ENCODE measurements at regions not wholly inside any gene's neighbourhood (a gene's known extent, or its start where the extent isn't known, plus 50 kb on each side); places are given as distances from the start of the nearest gene placed in this dataset.

DNA sequence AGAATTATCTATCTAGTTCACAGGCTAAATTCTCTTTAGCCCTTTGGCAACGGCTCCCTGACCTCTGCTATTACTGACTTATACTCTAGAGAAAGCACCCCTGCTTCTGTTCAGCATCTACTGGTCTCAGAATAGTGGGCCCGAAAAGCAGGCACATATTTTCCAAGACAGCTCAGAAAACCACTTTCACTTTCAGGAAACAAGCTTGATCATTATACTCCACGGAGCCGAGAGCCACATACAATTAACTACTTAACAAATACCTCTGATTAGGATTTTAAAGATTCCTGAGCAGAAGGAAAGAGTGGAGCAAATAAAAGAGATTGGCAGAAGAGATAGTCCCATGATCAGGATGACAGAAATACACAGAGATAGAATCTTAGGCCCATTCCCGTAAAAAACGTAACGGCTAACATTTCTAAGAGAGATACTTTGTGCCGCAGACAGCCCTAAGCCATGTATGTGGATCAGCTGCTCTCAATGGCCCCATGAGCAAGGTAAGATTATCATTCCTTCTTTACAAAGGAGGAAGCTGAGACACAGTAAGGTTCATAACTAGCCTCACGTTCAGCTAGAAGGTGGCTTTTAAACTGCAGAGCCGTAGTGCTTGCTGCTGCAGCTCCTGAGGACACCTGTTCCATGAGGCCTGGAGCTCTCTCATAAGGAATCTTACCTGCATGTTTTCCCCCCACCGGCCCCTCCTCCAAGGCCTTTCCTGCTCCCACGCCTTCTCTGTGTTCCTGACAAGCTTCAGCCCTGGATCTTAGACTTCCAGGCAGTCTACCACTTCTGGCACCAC is 227.2 kb downstream of the FOXO1 start:
- no peaks in the 10 kb centered on the region for H3K36me3 Mint-ChIP-seq (ENCODE audit: low read depth)
- H3K4me3 Mint-ChIP-seq, result peak overlapping the region; percentile 39
- CTCF ChIA-PET, result interaction anchor here (1.1 to 1.5 kb wide), 3 partner anchors 9 to 233 kb away, joined by 3 to 6 read pairs (median 3); no protein-coding TSS in a partner anchor
- ATAC-seq (ENCODE audit: low read depth) (peak; percentile 78), DNase-seq (no peak)
- intact Hi-C loops (cut with micrococcal nuclease), result loop anchor here (10.0 kb wide), 1 partner anchor 336 kb away; the partner anchor contains the start of gene MRPS31
- H3K9me3 Mint-ChIP-seq, result no peaks in the 10 kb centered on the region
- H3K27ac Mint-ChIP-seq, result peak overlapping the region; percentile 81
- peaks cover 83% of the 10 kb centered on the region for H3K4me1 Mint-ChIP-seq
- TF ChIP-seq, protein P1, sequence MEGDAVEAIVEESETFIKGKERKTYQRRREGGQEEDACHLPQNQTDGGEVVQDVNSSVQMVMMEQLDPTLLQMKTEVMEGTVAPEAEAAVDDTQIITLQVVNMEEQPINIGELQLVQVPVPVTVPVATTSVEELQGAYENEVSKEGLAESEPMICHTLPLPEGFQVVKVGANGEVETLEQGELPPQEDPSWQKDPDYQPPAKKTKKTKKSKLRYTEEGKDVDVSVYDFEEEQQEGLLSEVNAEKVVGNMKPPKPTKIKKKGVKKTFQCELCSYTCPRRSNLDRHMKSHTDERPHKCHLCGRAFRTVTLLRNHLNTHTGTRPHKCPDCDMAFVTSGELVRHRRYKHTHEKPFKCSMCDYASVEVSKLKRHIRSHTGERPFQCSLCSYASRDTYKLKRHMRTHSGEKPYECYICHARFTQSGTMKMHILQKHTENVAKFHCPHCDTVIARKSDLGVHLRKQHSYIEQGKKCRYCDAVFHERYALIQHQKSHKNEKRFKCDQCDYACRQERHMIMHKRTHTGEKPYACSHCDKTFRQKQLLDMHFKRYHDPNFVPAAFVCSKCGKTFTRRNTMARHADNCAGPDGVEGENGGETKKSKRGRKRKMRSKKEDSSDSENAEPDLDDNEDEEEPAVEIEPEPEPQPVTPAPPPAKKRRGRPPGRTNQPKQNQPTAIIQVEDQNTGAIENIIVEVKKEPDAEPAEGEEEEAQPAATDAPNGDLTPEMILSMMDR (IDR thresholded peaks at IDR 0.05), result no peak
- POLR2A ChIA-PET, result interaction anchor here (0.6 to 1.4 kb wide), 8 partner anchors 10 to 1621 kb away, joined by 3 to 8 read pairs (median 3); no protein-coding TSS in a partner anchor
- H3K27me3 Mint-ChIP-seq, result no peaks in the 10 kb centered on the region

DNA sequence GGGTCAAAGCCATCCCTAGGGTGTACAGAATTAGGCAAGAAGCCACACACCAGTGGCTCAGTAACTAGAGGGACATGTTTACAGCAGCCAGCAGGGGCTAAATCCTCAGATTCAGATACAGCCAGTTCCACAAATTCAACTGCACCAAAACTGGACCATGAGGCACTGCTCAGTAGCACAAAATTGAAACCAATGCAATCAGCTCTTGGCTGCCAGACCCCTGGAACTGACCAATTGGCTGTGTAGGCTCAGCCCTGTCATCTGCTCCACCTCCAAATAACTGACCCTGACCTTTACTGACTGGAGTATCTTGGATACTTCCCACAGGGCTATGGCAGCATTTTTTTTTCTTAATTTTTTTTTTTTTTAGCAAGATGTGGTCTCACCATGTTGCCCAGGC is 226.5 kb downstream of the FOXO1 start:
- ATAC-seq (ENCODE audit: low read depth), result peak; percentile 23
- Mint-ChIP-seq H3K4me1 (peaks cover 82% of the 10 kb centered on the region), H3K4me3 (peak overlapping the region; percentile 11), H3K27ac (peak overlapping the region; percentile 81), H3K9me3 (no peaks in the 10 kb centered on the region), H3K36me3 (ENCODE audit: low read depth) (no peaks in the 10 kb centered on the region), H3K27me3 (no peaks in the 10 kb centered on the region)
- CTCF ChIA-PET, result interaction anchor here (1.2 to 1.5 kb wide), 2 partner anchors 228 to 233 kb away, joined by 3 to 6 read pairs; no protein-coding TSS in a partner anchor
- POLR2A ChIA-PET, result interaction anchor here (0.6 to 1.4 kb wide), 7 partner anchors 9 to 1620 kb away, joined by 3 to 8 read pairs (median 3); no protein-coding TSS in a partner anchor
- no peak for DNase-seq
- TF ChIP-seq, protein P1 (IDR thresholded peaks at IDR 0.05), result no peak
- intact Hi-C loops (cut with micrococcal nuclease), result loop anchor here (10.0 kb wide), 2 partner anchors 335 to 875 kb away; partner anchors contain the start of genes MRPS31 and NAA16

DNA sequence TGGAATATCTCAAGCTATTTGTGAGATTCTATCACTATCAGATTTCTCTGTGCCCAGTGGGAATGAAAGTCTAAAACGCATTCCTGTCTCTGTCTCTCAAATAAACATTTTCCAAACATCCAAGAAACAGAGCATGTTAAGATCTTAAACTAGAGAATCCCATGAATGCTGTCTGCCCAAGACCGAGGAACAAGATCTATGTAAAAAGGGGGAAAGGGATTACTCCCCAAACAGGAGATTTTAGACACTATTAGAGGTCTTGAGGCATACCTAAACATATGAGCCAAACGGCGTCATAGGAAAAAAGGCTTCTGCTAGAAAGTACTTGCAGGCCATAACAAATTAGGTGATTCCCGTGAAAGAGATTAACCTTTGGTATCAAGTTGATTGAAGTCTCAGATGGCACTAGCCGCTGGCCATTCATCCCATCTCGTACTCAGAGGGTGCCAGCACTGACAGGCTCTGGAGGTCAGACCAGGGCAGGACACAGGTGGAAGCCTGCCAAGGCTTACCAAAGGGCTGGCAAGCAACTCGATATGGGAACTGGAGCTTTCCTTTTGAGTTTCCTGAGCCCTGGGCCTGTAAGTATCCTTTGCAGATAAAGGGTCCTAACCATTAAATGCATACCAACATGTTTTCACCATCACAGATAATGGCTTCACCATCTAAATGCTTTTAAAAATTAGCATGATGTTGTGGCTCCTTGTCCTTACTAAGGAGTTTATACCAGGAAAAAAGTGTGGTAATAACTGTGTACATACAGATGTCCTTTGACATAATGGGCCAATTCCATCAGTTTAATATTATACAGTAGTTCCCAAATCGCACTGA is 225.2 kb downstream of the FOXO1 start:
- no peak for DNase-seq
- Mint-ChIP-seq H3K4me3 (no peak overlapping the region), H3K36me3 (ENCODE audit: low read depth) (no peaks in the 10 kb centered on the region), H3K27me3 (no peaks in the 10 kb centered on the region), H3K9me3 (no peaks in the 10 kb centered on the region), H3K27ac (peak overlapping the region; percentile 46), H3K4me1 (peaks cover 81% of the 10 kb centered on the region)
- TF ChIP-seq, protein P1 (IDR thresholded peaks at IDR 0.05), result no peak
- no peak for ATAC-seq (ENCODE audit: low read depth)
- intact Hi-C loops (cut with micrococcal nuclease), result loop anchor here (10.0 kb wide), 1 partner anchor 874 kb away; the partner anchor contains the start of gene NAA16
- ChIA-PET CTCF (no interaction called here), POLR2A (no interaction called here)

DNA sequence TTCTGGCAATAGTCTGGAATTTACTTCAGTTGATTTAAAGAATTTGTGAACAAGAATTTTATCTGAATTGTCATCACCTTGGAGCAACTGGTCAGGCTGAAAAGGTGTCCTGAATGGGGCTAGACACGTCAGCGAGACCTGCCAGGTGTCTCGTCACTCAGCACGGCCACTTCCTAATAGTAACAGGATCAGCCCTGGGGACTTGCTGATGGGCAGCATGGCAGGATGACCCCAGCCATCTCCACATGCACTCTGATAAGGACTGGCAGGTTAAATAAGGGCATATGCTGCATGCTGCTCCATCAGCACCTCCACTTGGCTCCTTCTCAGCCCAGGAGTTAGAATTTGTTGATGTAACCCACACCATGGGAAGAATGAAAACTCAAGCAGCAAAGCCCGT is 224.2 kb downstream of the FOXO1 start:
- DNase-seq, result no peak
- ChIA-PET POLR2A (interaction anchor here (0.9 to 5.5 kb wide), 2 partner anchors 10 to 236 kb away, joined by 3 to 88 read pairs; no protein-coding TSS in a partner anchor), CTCF (no interaction called here)
- Mint-ChIP-seq H3K4me3 (no peak overlapping the region), H3K9me3 (no peaks in the 10 kb centered on the region), H3K36me3 (ENCODE audit: low read depth) (no peaks in the 10 kb centered on the region), H3K4me1 (peaks cover 85% of the 10 kb centered on the region), H3K27ac (peak overlapping the region; percentile 25), H3K27me3 (no peaks in the 10 kb centered on the region)
- TF ChIP-seq, protein P1 (IDR thresholded peaks at IDR 0.05), result no peak
- no peak for ATAC-seq (ENCODE audit: low read depth)
- intact Hi-C loops (cut with micrococcal nuclease), result loop anchor here (10.0 kb wide), 1 partner anchor 873 kb away; the partner anchor contains the start of gene NAA16
